GM18507 (cell line): ENCODE measurements at regions not wholly inside any gene's neighbourhood (a gene's known extent, or its start where the extent isn't known, plus 50 kb on each side); places are given as distances from the start of the nearest gene placed in this dataset.
"Not testable (repeated sequence)": the region's sequence is repeated elsewhere in the genome, so short reads cannot be mapped to it uniquely, and the experiment has no call there.

Experiments
- DNase-seq: peaks from one replicate; pipeline ENCODE4 v3.0.0; 2011; ENCODE audit warnings: low read depth; ENCODE audit not compliant: insufficient read length; ENCODE audit errors: extremely low spot score
- FAIRE-seq: peaks from 2 replicates; lab custom pipeline; 2011; peaks lifted over from hg19 to GRCh38; lab: Jason Lieb, UNC

DNA sequence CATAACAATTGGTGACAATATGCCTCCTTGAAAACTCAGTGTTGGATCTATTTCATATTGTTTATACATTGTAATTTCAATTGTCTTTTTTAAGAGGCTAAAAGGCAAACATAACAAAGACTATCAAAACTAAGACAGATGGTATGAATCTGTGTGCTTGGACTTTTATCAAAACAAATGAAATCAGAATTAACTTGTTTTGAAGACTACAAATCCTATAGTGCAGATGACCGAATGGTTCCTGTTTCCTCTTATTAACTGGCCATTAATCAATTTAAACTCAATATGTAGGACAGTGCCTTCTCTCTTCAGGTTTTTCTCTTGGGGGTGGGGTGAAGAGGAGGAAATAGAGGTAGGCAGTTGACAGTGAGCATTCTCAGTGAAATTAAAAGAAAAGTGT, 366.9 kb upstream of the GRAMD2B start:
- DNase-seq = no peak
- FAIRE-seq = no peak

DNA sequence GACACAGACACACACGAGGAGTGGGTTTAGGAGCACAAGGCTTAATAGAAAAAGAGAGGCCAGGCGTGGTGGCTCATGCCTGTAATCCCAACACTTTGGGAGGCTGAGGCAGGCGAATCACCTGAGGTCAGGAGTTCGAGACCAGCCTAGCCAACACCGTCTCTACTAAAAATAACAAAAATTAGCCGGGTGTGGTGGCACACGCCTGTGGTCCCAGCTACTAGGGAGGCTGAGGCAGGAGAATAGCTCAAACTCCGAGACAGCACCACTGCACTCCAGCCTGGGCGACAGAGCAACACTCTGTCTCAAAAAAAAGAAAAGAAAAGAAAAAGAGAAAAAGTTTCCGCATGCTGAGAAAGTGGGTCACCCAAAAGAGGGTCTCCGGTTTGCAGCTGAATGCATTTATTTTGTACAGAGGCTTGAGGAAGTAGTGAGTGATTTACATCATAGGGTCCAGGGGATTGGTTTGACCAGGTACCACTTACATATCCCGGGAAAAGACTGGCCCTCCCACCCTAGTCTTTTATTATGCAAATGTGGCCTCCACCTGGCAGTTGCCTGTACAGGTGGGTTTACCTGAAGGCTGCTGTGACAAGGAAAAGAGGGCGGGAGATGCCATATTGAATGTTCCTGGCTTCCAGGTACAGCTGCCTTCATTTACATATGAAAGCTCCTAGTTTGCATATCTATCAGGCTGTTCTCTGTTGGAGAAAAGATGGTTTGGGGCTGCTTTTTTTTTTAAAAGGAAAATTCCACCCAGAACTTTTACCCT, 366.2 kb upstream of the GRAMD2B start:
- DNase-seq (no peak), FAIRE-seq (no peak)

DNA sequence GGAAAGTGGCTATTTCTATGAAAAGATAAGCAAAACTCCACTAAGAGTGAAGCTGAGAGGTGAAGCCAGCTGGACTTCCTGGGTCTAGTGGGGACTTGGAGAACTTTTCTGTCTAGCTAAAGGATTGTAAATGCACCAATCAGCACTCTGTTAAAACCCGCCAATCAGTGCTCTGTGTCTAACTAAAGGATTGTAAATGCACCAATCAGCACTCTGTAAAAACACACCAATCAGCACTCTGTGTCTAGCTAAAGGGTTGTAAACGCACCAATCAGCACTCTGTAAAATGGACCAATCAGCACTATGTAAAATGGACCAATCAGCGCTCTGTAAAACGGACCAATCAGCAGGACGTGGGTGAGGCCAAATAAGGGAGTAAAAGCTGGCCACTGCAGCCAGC, 364.8 kb upstream of the GRAMD2B start:
- not testable (repeated sequence) for FAIRE-seq, DNase-seq

DNA sequence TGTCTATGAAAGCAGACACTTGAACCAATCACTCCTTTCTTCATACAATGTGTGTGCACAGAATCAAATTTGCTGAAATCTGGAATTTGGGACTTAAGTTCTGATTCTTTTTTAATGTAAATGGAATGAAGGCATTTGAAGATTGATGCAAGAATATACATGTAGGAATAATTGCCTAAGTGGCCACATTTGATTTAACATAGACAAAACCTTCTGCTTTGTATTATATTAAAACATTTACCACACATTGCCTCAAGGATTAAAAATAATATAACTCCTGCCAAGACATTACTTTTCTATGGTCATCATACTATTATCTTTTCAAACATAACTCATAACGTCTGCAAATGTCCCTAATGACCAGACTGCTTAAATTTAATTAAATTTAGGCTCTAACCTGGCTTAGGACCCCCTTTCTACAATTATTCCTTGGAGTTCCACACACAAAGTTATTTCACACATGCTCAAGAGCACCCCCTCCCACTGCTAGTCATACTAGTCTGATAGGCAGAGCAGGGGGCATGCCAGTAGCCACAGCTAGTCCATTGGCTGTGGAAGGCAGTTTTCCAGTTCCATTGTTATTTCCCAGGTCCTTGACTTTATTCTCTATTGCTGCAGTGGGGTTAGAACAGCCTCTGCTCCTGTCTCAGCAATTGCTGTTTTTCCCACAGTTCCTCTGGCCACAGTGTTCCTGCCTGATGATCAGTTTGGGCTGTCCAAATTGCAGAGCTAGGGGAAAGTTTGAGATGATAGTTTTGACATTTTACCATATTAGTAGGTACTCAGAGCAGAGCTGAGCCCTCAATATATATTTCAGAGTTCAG, 360.6 kb upstream of the GRAMD2B start:
- no peak for DNase-seq
- no peak for FAIRE-seq

DNA sequence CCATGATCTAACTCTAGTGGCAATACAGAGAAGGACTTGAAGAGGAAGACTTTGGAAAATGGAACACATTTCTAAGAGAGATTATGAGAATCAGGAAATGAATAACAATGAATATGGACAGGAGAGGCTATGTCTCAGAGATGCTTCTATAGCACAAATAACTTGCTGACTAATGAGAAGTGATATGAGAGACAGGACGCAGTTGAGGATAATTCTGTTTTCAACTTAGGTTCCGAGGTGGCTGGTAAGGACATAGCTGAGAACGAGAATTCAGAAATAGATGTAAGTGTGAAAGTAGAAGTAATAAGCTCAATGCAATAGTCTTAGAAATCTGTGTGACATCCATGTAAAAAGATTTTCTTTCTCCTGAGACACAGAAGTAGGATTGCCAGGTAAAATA, 358.1 kb upstream of the GRAMD2B start:
- no peak for FAIRE-seq
- DNase-seq = no peak

DNA sequence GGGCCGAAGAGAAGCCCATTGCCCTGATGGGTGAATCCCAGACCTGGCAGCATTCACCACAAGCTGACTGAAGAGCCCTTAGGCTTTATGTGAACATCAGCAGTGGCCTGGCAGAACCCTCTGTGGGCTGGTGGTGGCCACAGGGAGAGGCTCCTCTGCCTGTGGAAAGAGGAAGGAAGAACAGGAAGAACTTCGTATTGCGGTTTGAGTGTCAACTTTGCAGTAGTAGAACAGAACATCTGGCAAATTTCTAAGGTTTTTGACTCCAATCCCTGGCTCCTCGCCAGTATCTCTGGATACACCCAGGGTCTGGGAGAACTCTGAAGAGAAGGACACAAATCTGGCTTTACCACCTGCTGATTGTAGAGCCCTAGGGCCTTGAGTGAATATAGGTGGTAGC, 356.4 kb upstream of the GRAMD2B start:
- DNase-seq (no peak), FAIRE-seq (no peak)

DNA sequence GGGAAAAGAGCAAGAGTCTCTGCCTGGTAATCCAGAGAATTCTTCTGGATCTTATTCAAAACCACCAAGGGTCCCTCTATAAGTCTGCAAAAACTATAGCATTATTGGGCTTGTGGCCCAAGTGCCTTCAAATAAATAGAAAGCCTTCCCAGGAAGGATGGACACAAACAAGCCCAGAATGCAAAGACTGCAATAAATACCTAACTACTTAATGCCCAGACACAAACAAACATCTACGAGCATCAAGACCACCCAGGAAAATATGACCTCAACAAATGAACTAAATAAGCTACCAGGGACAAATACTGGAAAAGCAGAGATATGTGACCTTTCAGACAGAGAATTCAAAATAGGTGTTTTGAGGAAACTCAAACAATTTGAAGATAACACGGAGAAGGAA, 355.8 kb upstream of the GRAMD2B start:
- DNase-seq (no peak), FAIRE-seq (no peak)

DNA sequence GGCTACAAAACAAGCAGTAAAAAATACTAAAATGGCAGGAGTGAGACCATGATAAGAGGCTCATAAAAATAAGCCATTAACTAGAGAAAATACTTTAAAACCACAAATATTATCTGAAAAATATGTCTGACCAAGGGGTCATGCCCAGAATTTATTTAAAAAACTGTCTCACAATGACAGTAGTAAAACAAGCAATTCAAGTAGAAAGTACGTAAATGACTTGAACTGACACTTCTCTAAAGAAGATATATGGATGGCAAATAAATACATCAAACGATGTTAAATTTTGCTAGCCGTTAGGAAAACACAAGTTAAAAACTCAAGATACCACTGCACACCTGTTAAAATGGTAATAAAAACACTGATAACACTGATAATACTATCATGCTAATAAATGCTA, 353.9 kb upstream of the GRAMD2B start:
- FAIRE-seq = no peak
- no peak for DNase-seq

DNA sequence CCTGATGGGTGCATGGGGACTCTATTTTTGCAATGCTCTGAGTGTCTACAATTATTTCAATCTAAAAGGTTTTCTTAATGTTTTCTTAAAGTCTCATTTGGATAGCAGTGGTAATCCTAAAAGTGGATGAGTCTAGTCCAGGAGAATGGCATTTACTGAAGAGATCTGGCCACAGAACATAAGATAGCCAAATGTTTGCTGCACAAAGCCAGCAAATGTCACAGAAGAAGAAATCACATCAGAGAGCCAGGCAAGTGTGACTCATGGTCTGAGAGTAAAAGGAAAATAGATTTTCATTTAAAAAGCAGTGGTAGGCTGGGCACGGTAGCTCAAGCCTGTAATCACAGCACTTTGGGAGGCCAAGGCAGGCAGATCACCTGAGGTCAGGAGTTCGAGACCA, 352.7 kb upstream of the GRAMD2B start:
- DNase-seq (no peak), FAIRE-seq (no peak)

DNA sequence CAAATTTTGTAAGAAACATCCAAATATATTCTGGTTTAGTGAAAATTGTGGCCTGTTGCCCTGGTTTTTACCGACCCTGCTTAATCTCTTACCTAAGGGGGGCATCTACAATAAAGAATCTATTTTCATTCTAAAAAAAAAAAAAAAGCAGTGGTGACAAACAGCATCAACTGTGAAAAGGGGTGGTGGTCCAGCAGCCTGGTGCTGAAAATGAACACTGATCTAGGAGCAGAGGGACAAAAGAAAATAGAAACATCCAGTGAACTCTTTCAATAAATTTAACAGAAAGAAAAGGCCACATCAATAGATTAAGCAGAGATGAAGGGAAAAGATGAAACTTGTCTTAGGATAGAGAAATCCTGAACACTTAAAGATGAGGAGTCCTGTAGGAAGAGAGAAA, 348.7 kb upstream of the GRAMD2B start:
- DNase-seq = no peak
- FAIRE-seq = no peak

DNA sequence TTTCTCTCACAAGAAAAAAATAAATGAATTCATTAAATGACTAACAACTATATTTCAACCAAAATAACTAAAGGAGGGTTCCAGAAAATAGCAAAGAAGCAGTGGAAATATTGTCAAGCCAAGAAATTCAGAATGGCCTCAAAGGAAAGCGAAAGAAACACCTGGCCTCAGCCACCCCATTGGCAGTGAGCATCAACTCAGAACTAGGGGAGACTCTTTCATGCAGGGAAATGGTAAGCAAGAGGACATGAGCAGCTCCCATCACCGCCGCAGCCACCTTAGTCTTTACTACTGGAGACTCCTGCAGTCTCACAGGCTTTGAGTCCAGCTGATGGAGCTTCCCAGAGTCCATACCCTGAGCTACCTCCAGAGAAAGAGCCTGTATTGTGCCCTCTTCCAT, 343.9 kb upstream of the GRAMD2B start:
- no peak for FAIRE-seq
- DNase-seq = no peak

DNA sequence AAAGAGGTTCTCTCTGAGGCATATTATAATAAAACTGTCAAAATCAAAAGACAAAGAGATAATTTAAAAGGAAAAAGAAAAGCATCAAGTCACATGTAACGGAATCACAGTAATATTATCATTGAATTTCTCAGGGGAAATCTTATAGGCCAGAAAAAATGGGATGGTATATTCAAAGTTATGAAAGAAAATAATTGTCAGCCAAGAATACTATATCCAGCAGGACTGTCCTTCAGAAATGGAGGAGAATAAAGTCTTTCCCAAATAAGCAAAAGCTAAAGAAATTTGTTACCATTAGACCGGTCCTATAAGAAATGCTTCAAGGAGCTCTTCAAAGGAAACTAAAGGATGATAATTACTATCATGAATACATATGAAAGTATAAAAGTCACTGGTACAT, 342.0 kb upstream of the GRAMD2B start:
- no peak for FAIRE-seq

DNA sequence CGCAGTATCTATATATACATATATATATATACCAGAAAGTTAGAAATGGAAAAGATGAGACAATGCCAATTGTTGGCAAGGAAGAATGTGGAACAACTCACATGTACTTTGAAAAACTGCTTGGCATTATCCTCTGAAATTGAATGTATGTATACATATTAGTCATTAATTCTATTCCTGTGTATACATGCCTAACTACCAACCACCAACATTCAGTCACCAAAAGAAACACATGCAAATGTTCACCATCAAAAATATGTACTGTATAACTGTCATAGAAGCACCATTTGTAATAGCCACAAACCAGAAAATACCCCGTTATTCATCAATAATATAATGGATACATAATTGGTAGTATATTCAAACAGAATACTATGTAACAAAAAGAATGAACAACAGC, 330.2 kb upstream of the GRAMD2B start:
- FAIRE-seq = no peak
- no peak for DNase-seq

More for the DNA sequence above, 342.0 kb upstream of the GRAMD2B start:
- no peak for DNase-seq

DNA sequence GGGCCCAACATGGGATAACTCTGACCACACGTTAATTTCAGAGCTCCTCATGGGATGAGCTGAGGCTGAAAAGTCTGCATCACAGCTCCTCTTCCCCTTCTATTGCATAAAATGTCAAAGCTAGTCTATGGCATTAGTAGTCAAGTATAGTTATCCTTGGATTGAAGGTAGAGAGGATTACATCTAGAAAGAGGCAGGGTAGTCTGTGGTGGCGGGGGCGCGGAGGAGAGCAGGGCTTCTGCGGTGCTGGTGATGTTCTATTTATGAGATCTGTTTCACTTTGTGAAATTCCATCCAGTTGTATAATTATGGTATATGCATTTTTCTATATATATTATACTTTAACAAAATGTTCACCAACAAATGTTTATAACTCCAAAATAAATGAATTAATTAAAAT, 329.5 kb upstream of the GRAMD2B start:
- DNase-seq (no peak), FAIRE-seq (no peak)

DNA sequence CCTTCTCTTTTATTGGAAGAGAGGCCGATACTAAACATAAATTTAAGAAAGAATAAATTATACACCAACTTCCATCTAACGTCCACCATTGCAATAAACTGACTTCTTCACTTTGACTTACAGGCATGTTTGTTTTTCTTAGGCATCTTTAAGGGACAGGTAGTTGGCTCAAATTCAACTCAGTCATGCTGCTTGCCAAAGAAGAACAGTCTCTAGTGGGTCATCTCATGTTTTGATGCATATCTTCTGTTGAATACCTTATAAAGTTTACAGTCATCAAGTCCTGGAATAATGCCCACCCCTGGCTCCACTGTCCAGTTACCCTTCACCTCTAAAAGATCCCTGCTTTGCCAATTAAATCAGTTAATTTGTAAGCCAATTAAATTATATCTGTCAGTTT, 328.2 kb upstream of the GRAMD2B start:
- FAIRE-seq (no peak), DNase-seq (no peak)

DNA sequence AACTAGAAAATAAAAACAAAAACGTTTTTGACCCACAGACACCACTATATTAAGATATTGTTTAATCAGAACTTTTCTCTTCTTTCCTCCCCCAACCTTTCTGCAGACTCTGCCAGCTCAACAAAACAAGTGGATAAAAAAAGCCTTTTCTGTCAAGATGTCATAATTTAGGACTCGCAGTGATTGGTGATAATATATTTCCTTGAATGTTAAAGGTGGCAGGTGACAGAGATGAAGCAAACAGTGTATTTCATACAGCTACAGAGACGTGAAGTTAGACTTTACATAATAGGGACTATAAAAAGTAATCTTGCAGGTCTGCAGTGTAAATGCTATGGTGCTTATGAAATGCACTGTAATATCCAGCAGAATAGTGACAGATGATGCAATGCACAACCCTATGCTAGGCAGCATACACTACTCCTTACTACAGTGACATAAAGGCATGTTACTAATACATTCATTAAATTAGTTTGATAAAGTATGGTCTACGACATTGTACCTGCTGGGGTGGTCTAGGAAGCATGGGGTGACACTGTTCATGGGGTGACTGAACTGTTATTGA, 326.7 kb upstream of the GRAMD2B start:
- DNase-seq (no peak), FAIRE-seq (no peak)

DNA sequence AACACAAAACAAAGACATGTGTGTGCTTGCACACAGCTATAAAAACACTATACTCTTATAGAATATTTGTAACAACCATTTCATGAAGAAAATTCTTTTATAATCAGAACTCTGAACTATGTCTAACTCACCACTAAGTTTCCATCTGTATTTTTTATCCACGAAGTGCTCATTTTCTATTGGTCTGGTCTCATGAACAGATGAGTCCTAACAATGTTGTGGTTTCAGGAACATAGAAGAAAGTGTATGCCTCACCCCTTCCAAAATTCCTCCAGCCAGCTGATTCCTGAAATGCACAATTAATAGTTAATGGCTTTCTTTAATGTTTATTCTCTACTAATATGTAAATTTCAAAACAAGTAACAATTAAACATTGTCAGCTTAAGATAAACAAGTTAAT, 325.3 kb upstream of the GRAMD2B start:
- FAIRE-seq (no peak), DNase-seq (no peak)

DNA sequence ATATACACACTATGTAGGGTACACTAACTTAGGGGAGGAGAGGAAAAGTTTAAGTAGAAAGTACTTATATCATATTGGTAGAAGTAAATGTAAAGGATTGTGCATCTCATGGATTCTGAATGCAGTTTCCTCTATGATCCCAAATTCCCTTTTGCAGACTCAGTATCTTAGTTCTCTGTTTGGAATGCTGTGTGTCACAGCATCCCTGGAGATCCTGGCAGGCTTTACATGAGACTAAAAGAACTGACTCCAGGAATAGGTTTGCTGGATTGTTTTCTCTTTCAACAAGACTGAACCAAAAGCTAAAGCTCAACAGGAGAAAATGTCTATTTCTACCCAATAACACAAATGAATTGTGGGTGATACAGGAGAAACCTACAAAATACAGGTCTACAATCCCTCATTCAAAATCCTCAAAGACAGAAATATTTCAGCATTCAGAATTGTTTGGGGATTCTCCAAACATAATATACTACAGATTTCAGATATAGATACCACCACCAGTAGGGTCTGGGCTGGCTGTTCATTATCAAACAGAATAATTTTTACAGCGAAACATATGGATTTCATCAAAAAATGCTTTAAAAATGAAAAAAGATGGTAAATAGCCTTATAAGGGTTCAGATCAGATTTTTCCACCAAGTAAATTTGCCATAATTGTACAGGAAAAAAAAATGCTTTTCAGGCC, 324.7 kb upstream of the GRAMD2B start:
- FAIRE-seq = no peak
- DNase-seq = no peak

DNA sequence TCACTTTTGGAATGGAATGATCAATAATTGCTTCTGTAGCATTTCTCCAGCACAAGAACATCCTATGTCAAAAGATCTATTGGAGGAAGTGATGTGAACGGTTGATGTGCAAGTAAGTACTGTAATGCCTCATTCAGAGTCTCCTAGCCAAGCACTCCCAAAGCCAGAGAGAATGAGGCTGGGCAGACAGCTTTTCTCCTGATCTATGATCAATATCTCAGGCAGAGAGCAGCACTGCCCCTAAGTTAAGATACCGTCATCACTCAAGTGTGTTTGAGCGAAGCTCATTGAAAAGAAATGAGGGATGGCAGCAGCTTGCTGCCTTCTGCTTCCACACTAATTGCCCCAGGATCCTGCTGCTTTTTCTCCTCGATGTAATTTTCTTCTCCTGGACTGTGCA, 324.1 kb upstream of the GRAMD2B start:
- no peak for DNase-seq
- FAIRE-seq = no peak

DNA sequence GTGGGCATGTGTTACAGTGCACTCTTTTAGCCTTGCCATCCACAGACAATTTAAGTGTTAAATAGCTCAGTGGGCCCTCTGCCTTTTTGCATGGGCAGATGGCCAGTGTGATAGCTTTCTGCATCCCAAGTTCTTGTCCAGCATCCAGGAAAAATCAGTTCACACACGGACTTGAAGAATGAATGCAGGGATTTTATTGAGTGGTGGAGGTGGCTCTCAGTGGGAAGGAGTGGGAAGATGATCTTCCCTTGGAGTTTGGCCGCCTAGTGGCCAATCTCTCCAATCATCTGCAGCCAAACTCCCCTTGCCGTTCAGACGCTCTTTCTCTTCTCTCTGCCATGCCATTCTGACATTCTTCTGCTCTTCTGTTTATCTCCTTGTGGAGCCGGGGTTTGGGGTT, 322.4 kb upstream of the GRAMD2B start:
- DNase-seq = no peak
- no peak for FAIRE-seq
